CD4-positive, alpha-beta T cell treated with Interleukin-10 for 1 hour (primary cell): ENCODE measurements at regions not wholly inside any gene's neighbourhood (a gene's known extent, or its start where the extent isn't known, plus 50 kb on each side); places are given as distances from the start of the nearest gene placed in this dataset.

ENCODE experiments used
- DNase-seq: peaks from one replicate; pipeline ENCODE4 v3.0.0-alpha.2; 2020

- no peak for DNase-seq
Observed at GRCh38 chr14:42013153-42013552, 406.5 kb downstream of the LRFN5 start.

- no peak for DNase-seq
Observed at GRCh38 chr14:42011221-42011620, 404.5 kb downstream of the LRFN5 start.

GRCh38 chr14:42004321-42004720, 397.6 kb downstream of the LRFN5 start:
- no peak for DNase-seq

- DNase-seq, result no peak
Observed at GRCh38 chr14:42002141-42002540, 395.5 kb downstream of the LRFN5 start.

GRCh38 chr14:42001431-42001830, 394.8 kb downstream of the LRFN5 start:
- no peak for DNase-seq

GRCh38 chr14:42000450-42000849, 393.8 kb downstream of the LRFN5 start:
- DNase-seq, result no peak

- no peak for DNase-seq
Observed at GRCh38 chr14:41993687-41994086, 387.0 kb downstream of the LRFN5 start.

GRCh38 chr14:41986700-41987099, 380.0 kb downstream of the LRFN5 start:
- no peak for DNase-seq

GRCh38 chr14:41986083-41986645, 379.5 kb downstream of the LRFN5 start:
- DNase-seq, result no peak

GRCh38 chr14:41973178-41973577, 366.5 kb downstream of the LRFN5 start:
- DNase-seq, result no peak

- no peak for DNase-seq
Observed at GRCh38 chr14:41972531-41972930, 365.9 kb downstream of the LRFN5 start.

GRCh38 chr14:41960281-41960680, 353.6 kb downstream of the LRFN5 start:
- DNase-seq, result no peak

- no peak for DNase-seq
Observed at GRCh38 chr14:41957459-41957858, 350.8 kb downstream of the LRFN5 start.
